GM21529 (cell line): ENCODE measurements at regions not wholly inside any gene's neighbourhood (a gene's known extent, or its start where the extent isn't known, plus 50 kb on each side); places are given as distances from the start of the nearest gene placed in this dataset.

Source experiments
- ATAC-seq: cut with Tn5 transposase; IDR thresholded peaks from one replicate; pipeline ENCODE4 v1.9.1; 2021; ENCODE audit not compliant: unreplicated experiment

GRCh38 chr3:98968824-98969223, 67.3 kb upstream of the DCBLD2 start:
- no peak for ATAC-seq

GRCh38 chr3:98968347-98968746, 66.9 kb upstream of the DCBLD2 start:
- ATAC-seq = no peak

GRCh38 chr3:98967758-98968157, 66.3 kb upstream of the DCBLD2 start:
- no peak for ATAC-seq

- ATAC-seq = no peak
These were observed 65.5 kb upstream of the DCBLD2 start for GRCh38 chr3:98966862-98967546.

GRCh38 chr3:98966434-98966833, 64.9 kb upstream of the DCBLD2 start:
- ATAC-seq = no peak

GRCh38 chr3:98964784-98965183, 63.3 kb upstream of the DCBLD2 start:
- ATAC-seq = no peak

- no peak for ATAC-seq
These were observed 62.1 kb upstream of the DCBLD2 start for GRCh38 chr3:98963546-98963945.

GRCh38 chr3:98962951-98963350, 61.5 kb upstream of the DCBLD2 start:
- no peak for ATAC-seq

GRCh38 chr3:98962189-98962930, 60.9 kb upstream of the DCBLD2 start:
- ATAC-seq = no peak

- ATAC-seq = no peak
These were observed 60.0 kb upstream of the DCBLD2 start for GRCh38 chr3:98961161-98962155.

GRCh38 chr3:98957681-98958080, 56.2 kb upstream of the DCBLD2 start:
- ATAC-seq = no peak

- ATAC-seq = no peak
These were observed 54.5 kb upstream of the DCBLD2 start for GRCh38 chr3:98956008-98956407.

- no peak for ATAC-seq
These were observed 53.5 kb upstream of the DCBLD2 start for GRCh38 chr3:98954791-98955604.

GRCh38 chr3:98954242-98954641, 52.7 kb upstream of the DCBLD2 start:
- no peak for ATAC-seq

- no peak for ATAC-seq
These were observed 50.9 kb upstream of the DCBLD2 start for GRCh38 chr3:98952404-98952803.
